Erythroblast (primary cell): ENCODE measurements at regions not wholly inside any gene's neighbourhood (a gene's known extent, or its start where the extent isn't known, plus 50 kb on each side); places are given as distances from the start of the nearest gene placed in this dataset.

Source experiments
- GATA1 ChIP-seq: IDR thresholded peaks from 2 replicates; pipeline ENCODE4 v1.6.1; 2011; ENCODE audit warnings: low read depth, mild to moderate bottlenecking, control low read depth, low read length, moderate library complexity
- POLR2A ChIP-seq: IDR thresholded peaks from 2 replicates; pipeline ENCODE4 v1.6.1; 2011; ENCODE audit warnings: mild to moderate bottlenecking, low read length

- TF ChIP-seq POLR2A (no peak), GATA1 (no peak)
Observed at GRCh38 chr7:86164827-86165226, 478.9 kb upstream of the GRM3 start.
